CD4-positive, alpha-beta T cell treated with Interleukin-17A for 4 hours (primary cell): ENCODE measurements at regions not wholly inside any gene's neighbourhood (a gene's known extent, or its start where the extent isn't known, plus 50 kb on each side); places are given as distances from the start of the nearest gene placed in this dataset.

Source experiments
- DNase-seq: peaks from one replicate; pipeline ENCODE4 v3.0.0-alpha.2; 2020; ENCODE audit warnings: mixed read lengths

DNA sequence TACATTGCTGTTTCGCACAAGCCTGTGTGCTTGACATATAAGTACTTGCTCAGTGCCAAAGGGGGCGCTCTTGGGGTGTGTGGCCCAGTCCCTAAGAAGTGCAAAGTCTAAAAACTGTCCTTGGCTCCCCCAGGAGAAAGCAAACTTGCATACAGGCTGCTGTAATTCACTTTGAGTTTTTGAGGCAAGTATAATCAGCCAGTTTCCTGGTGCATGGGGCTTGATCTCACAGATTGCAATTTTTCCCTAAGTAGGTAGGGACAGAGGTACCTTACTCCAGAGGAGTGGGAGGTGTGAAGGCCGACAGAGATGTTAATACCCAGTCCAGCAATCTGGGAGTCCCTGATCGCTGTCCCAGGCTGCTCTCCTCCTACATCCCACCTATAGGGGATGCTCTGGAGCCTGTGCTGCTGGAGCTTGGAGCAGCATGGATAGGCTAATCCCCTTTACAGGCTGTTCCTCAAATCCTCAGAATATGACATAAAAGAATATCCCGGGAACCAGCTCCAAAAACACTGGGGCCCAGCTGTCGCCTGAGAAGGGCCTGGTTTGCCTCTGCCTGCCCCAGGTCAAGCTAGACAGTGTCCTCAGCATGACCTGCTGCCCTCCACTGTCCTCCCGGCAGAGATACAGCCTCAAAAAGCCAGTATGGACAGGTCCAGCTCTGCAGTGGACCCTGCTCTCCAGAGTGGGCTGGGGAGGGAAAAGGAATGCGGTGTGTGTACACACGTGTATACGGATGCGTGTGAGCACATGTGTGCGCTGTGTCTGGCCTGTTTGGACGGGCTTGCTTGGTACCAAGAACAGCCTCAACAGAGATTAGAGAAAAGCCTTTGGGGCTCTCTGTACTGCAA lies 136.5 kb upstream of the HAAO start:
- DNase-seq = no peak

DNA sequence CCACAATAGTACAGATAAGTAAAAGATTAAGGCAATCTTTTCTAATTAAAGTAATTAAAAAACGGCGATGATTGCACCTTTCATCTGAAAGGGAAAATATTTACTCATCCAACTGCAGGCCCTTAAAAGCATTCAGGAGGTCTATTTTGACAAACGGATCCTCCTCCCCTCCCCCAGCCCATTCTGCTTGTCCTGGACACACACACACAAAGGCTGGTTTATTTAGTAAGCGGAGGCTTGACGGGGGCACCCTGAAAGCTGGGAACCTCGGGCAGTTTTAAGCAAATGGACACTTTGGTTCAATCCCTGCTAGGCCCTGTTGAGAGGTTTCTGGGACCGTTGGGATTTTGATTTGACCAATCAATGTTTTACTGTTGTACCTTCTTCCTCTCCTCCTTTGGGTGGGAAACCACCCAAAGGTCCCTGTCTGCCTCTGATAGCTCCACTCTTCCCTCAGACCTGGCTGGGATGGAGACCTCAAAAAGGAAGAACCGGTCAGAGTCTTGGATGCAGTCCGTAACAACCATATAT lies 135.8 kb upstream of the HAAO start:
- no peak for DNase-seq

DNA sequence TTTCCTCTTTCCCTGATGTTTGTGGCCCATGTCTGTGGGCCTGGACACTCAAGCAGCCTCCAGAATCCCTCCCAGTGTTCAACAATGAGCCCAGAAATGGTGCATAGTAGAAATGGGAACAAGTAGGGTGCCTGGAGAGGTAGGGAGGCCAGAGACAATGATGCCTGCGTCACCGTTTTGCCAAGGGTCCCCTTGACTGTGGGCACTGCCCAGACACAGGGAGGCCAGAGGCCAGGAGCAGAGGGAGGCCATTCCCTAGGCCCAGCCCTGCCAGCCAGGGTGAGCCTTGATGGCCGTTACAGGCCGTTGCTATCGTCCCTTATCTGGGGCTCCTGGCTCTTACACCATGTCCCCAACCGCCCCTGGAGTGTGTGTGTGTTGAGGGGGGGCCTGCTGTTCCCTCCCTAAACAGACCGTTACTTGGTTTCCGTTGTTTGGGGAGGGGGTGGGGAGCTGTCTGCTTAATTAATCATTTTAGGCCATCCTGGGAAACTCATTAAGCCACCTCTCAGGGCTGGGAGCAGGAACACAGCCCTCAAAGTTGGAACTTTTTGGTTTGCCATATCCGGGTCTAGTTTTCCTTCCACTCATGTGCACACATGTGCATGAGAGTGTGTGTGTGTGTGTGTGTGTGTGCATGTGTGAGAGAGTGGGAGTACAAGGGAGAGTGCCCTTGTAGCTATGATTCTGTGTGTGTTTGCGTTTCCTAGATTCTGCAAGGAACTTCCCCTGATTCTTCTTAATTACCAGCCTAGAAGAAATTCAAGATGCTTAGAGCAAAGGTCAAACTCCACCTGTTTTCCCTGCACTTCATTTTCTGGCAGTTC lies 135.2 kb upstream of the HAAO start:
- DNase-seq = no peak

DNA sequence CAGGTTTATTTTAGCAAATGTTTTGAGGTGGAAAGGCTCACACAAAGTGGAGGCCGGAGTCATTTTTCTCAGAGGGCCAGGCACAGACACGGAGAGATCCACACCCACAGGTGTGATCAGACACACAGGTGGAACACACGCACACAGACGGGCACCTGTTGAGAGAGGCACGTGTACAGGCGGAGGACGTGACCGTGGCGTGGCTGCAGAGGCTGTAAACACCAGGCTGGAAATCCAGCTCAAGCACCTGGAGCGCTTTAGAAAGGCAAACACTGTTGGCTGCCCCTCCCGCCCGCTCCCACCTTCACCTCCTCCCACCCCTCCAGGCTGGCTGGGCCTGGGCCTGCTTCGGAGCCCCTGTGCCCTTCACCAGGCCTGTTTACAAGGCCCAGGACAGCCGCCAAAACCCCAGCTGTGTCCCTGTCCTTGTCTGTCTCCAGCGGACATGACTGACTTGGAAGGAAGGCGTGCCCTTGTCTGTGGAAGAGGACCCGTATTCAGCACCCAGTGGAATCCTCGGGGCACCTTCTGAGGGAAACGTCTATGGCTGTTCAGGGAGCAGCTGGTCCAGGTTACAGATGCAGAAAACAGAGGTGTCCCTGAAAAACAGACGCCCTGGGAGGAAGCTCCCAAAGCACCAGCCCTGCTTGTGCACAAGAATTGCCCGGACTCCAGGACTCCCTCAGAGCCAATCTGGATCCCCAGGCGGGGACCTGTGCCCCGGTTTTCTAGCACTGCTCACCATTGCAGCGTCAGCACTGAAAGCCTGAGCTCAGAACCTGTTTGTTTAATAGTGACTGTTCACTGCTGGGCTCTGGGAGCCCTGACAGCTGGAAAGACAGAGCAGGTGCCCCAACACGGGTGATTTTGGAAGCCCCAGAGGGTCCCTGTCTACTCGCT lies 134.3 kb upstream of the HAAO start:
- DNase-seq = no peak

DNA sequence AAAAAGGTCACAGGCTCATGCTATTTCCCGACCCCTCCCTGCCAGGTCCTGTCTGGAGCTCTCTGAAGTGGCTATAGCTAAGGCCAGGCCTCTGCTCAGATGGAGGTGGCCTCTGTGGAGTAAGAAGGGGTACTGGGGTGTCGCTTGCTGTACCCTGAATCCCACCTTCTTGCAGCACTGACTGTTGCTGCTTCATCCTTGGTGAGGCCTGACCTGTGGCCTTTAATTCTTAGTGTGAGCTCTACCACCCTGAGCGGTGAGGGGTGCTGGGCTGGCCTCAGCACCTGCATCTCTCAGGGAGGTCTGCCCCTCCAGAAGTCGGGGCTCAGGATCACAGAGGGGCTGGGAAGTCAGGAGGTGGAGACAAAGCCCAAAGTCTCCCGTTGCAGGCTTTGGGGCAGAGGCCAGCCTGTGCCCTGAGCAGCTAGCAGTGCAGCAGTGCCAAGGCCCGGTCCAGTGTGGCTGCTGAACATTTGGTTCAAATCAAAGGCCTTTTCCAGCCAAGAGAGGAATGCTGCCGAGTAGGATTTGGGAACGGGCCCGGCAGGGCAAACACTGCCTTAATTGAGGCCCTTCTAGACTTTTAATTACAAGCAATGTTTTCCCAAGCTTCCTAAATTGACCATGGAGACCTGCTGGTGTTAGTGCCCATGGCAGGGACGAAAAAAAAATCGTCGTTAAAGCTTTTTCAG lies 133.5 kb upstream of the HAAO start:
- no peak for DNase-seq

DNA sequence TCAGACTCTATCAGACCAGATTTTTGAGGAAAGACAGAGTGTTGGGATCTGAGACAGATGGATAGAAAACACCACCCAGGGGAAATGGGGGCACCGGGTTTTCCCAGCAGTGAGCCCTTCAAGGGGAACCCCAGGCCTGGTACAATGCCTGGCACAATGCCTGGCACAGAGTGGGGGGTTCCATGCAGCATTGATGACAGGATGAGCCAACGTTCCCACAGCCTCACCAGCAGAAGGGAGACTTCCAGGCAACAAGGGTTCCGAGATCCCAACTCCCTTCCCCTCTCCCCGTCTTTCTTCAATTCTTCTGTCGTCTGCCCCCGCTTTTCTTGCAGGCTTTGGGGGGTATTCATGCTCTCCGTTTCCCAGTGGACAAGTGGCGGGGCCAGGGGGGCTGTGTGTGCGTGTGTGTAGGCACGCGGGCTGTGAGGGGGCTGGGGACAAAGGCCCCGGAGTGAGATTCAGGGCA lies 132.1 kb upstream of the HAAO start:
- DNase-seq = no peak

DNA sequence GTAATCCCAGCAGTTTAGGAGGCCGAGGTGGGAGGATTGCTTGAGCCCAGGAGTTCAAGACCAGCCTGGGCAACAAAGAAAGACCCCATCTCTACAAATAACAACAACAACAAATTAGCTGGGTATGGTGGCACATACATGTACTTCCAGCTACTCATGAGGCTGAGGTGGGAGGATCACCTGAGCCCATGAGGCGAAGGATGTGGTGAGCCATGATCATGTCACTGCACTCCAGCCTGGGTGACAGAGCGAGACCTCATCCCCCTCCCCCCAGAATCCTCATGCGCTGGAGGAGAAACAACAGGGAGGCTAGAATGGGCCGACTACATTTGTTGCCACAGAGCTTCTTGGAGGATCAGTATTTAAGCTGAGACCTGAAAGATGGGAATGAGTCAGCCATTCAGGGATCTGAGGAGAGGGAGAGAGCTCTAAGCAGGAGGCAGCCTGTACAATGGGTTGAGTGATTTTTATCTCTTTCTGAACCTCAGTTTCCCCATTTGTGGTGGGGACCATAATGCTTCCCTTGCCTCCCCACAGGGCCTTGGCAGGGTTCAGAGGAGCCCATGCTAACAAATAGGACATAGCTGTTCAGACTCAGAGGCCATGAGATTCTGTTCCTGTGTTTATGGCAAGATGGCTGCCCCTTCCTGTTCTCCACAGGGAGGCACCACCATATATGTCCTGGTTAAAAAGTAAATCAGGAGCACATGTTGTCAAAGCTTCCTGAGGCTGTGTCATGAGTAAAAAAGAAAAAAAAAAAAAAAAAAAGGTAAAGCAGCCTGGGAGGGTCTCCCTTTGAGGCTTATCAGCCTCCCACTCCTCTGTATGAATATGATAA lies 131.4 kb upstream of the HAAO start:
- no peak for DNase-seq

DNA sequence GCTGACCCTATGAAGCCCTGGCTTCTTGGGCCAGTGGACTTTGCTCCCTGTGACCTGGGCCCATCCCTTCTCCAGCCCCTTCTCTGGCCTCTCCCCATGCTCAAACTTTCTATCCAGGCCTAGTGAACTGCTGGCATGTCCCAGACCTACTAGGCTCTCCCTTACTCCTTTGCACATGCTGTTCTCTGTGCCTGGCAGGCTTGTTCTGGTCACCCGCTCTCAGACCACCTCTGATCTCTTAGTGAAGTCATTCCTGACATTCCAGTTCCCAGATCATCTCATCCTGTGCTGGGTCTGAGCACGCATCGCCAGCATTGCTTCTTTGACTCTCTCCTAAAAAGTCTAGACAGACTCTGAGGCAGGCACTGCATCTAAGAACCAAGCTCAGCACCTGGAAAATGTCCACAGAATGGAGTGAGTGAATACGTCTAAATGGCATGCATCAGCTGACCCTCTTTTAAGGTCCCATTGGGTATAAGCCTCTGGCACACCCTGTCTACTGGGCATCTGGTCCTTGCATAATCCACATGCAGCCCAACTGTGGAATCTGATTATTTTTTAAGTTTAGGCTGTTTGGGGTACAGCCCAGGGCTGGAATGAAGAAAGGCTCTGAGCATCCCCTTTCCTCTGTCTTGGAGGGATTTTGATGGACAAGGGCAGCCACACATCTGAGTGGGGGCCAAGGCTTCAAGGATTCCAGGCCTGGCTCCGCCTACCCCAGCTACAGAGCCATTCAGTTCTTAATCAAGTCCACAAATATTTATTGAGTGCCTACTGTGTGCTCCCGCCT lies 130.6 kb upstream of the HAAO start:
- no peak for DNase-seq

DNA sequence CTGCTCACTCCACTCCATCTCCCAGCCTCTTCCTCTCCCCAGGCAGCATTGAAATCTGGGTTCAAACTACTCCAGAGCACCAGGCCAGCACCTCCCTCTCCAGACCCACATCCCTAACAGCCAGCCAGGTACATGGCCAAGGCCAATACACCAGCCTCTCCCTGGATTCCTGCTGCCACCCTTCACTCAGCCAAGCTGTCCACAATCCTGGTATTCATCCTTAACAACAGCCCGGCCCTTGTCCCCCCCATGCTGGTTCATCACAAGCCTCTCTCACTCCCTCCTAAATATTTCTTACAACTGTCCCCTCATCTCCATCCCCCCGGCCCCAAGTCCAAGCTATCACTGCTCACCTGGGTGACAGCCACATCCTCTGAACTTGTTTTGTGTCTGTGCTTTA lies 129.9 kb upstream of the HAAO start:
- no peak for DNase-seq

DNA sequence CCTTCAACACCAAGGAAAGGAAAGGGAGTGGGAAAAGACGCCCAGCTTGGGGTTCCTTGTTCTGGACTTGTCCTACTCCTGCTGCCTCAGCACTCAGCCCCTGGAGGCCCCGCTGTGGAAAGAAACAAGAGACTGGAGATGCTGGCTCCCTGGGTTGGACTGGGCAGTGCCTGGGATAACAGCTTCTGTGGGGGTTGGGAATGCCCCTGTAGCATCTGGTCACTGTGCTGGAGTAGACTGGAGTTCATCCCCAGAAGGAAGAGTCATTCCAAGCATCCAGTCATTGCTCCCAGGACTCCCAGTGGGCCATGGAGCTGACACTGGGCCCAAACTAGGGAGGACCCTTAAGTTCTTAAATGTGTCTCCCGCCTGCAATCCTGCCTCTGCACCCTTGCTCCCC lies 129.3 kb upstream of the HAAO start:
- DNase-seq = no peak

DNA sequence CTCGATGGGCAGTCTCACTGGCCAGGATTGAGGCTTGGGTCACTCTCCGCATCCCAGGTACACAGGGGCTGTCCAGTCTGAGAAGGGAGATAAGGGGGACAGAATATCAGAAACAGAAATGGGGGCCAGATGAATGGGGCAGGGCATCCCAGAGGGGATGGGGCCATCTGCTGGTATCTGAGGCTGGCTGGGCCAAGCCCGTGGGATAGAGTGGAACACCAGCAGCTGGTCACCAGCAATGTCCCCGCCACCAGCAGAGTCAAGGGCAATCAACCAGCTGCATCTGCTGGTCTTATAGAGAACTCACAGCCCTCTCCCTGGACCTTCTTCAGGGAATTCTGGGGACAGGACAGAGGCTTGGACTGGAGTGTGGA lies 128.8 kb upstream of the HAAO start:
- DNase-seq = no peak

DNA sequence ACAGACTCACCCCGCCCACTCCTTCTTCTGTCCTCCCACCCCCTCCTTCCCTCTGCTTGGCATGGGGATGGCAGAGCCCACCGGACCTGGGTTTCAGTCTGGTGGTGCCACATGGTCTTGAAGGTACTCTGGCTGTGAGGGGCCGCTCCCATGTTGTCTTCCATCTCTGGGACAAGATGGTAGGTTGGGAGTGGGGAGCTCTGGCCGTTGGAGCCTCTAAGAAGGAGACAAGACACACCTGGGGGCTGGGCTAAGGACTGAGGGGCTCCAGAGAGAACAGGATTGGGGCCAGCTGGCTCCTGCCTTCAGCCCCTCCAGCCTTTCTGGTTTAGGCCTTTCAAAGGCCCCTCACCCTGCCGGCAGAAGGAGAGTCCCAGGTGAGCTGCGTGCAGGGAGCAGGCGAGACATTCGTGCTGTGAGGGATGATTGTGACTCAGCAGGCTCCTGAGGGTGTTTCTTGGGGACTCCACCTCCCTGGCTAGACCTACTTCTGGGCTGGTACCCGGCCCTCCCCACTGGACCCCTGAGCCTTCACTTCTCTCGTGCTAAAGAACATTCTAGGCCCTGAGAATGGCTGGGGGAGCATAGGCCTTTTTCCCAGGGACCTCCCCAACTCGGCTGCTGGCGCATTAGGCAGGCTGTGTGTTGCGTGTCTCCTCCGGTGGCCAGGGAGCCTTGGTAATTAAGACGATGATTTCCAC lies 128.2 kb upstream of the HAAO start:
- DNase-seq = no peak

DNA sequence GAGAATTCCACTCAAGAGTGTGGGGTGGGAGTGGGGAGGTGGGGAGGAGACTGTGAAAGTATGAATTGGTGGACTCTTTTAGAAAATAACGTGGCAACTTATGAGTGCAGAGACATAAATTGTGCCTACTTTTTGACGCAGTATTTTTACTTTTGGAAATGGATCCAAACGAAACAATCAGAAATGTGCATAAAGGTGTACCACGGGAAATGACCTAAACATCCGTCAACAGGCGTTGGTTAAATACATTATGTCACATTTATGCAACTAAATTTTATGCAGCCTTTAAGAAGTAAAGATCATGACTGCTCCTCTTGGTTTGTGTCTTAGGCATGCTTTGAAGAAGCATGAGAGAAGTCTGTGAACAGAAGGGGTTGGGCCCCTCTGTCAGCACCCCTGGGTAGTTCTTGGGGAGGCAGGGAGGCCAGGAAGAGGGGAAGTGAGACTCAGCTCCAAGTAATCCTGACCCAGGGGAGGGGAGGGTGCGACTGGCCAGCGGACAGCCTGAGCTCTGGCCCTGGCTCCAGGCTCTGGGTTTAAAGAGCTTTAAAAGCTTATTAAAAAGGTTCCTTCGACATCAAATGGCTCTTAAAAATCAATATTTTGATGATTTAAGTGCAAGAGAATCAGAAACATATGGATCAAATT lies 126.4 kb upstream of the HAAO start:
- DNase-seq = no peak

DNA sequence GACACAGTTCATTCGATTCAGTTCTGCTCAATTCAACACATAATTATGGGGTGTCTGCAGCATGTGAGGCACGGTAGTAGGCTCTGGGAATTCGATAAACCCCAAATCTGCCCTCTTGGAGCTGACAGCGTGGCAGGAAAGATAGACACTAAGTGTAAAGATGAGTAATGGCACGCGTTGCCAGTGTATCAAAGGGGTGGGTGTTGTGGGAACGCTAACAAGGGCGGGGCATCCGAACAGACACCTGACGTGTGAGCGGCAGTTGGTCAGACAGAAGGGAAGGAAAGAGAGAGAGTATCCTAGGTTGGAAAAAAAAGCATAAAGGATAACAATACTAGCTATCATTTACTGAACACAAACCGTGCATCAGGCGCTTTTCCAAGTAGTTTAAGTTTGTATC lies 125.7 kb upstream of the HAAO start:
- DNase-seq = no peak

DNA sequence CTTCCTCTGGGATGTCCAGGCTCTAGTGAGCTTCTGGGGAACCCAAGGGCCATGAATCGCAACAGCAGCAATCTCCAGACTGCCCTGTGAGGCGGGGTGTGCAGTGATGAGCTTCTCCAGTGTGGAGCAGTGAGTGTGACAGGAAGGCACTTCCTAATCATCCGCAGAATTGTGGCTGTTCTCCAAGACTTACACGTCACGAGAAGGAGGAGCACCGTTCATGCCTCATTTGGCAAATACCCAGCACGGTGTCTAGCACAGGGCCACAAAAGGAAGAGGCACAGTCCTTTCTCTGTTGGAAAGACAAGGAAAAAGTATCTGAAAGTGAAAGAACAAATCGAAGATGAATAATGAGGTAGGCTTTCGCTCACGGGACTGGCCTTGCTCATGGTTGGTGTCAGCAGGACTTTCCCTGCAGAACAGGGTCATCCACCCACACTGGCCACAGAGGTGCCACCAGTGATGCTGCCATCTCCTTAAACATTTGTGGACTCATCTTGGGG lies 125.1 kb upstream of the HAAO start:
- DNase-seq = no peak

DNA sequence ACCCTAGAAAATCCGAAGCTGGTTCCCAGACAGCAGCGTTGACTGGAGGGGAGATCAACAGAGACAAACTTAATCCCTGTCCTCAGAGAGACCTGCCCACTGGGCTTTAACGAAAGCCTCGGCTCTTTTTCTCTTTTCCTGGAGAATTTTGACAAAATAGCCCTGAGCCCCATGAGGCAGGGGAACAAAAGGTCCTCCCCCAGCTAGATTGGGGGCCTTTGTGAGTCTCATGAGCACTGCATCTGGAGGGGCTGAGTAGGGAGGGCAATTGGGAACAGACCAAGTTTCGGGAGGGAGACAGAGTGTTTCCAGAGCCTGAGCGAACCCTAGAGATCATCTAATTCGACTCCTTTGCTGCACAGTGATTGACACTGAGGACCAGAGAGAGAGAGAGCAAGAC lies 123.9 kb upstream of the HAAO start:
- DNase-seq = no peak

DNA sequence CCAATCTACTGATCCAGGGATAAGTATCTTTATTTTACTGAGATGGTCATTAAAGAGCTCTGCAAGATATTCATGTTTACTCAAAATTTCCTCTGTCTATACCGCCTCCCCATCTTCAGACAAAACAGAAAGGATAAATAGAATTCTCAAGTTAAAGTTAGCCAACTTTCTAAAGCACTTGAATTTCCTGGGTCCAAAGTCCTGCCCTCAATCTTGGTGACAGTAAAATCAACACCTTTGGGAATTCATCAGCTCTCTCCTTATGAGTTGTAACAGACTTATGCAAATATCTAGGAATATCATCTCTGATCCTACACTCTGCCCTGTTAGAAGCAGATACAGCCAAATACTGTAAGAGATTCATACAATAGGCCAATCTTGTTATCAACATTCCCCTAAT lies 122.5 kb upstream of the HAAO start:
- no peak for DNase-seq

DNA sequence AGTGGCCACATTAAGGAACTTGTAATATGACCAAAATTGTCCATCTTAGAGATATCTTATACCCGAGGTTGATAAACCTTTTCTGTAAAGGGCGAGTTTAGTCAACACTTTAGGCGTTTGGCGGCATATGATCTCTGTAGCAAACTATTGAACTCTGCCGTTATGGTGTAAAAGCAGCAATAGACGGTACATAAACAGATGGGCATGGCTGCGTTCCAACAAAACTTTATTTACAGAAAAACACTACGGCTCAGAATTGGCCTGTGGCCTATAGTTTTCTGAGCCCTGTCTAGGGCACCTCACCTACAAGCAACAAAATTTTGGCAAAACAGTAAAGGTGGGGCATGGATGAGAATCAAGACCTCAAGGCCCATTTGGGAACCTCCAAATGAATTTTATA lies 121.9 kb upstream of the HAAO start:
- DNase-seq = no peak

DNA sequence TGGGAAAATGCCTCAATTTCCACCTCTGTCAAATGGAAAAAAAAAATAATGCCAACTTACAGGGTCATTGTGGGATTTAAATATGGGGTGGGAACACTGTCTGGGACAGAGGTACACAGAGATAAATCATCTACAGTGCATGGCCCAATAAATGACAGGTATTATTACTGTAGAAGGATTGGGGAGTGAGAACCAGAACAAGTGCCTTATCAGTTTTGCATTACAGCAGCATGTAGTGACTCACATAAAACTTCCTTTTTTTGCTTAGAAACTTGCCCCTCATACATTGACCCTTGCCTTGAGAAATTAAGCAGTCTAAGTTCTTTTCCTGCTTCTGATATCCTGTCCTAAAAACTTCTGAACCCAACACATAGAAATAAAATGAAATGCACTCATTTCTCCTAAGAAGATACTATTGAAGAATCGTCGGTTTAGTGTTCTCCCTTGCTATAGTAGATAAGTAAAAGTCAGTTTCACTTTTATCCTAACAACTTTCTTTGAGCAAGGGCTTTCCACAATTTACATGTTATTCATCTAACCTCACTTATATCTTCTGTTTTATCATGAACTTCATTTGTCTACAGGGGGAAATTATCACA lies 121.0 kb upstream of the HAAO start:
- DNase-seq = no peak
